HG03439 (cell line): ENCODE measurements at regions not wholly inside any gene's neighbourhood (a gene's known extent, or its start where the extent isn't known, plus 50 kb on each side); places are given as distances from the start of the nearest gene placed in this dataset.

ENCODE experiments used
- ATAC-seq: cut with Tn5 transposase; IDR thresholded peaks from one replicate; pipeline ENCODE4 v1.9.1; 2021; ENCODE audit warnings: mild to moderate bottlenecking, moderate library complexity; ENCODE audit not compliant: unreplicated experiment

GRCh38 chr5:51271261-51271660 lies 112.0 kb upstream of the ISL1 start:
- ATAC-seq, result no peak

- ATAC-seq, result no peak
Measured at GRCh38 chr5:51273021-51273420, 110.2 kb upstream of the ISL1 start.

- ATAC-seq, result no peak
Measured at GRCh38 chr5:51273871-51274270, 109.4 kb upstream of the ISL1 start.

GRCh38 chr5:51275428-51275827 lies 107.8 kb upstream of the ISL1 start:
- ATAC-seq, result no peak

- no peak for ATAC-seq
Measured at GRCh38 chr5:51276250-51276649, 107.0 kb upstream of the ISL1 start.

- ATAC-seq, result no peak
Measured at GRCh38 chr5:51278539-51278938, 104.7 kb upstream of the ISL1 start.

- ATAC-seq, result no peak
Measured at GRCh38 chr5:51279983-51280706, 103.1 kb upstream of the ISL1 start.

- no peak for ATAC-seq
Measured at GRCh38 chr5:51286046-51286445, 97.2 kb upstream of the ISL1 start.

- ATAC-seq, result no peak
Measured at GRCh38 chr5:51302343-51302742, 80.9 kb upstream of the ISL1 start.

- ATAC-seq, result no peak
Measured at GRCh38 chr5:51326844-51327243, 56.4 kb upstream of the ISL1 start.
